ENCODE measurements at regions not wholly inside any gene's neighbourhood (a gene's known extent, or its start where the extent isn't known, plus 50 kb on each side); places are given as distances from the start of the nearest gene placed in this dataset.

GRCh38 chr2:7954234-7954633, 727.6 kb upstream of the ID2 start:
- ChIA-PET POLR2A (no interaction called here), CTCF (no interaction called here)
- H3K4me3 ChIP-seq (ENCODE audit: low read depth, low read length), result no peak overlapping the region
- no peaks in the 10 kb centered on the region for H3K9me3 ChIP-seq (ENCODE audit: control insufficient read depth, insufficient read depth, low read depth, low read length)
- no peak overlapping the region for H3K27ac ChIP-seq (ENCODE audit: extremely low read depth, low read depth, low read length)
- no peak for TF ChIP-seq KLF8 (tag by site-specific recombination; IDR thresholded peaks at IDR 0.05)
- no peak for TF ChIP-seq ZSCAN16 (tag by site-specific recombination; IDR thresholded peaks at IDR 0.05)
- no peak for TF ChIP-seq SP3 (tag by site-specific recombination; IDR thresholded peaks at IDR 0.05)
- no peak for TF ChIP-seq ZNF423 (tag by site-specific recombination; IDR thresholded peaks at IDR 0.05)
- TF ChIP-seq ZNF37A (tag by site-specific recombination; IDR thresholded peaks at IDR 0.05), result no peak
- no peak for TF ChIP-seq ZBTB49 (tag by site-specific recombination; IDR thresholded peaks at IDR 0.05; ENCODE audit: low read depth)
- TF ChIP-seq, protein P1, sequence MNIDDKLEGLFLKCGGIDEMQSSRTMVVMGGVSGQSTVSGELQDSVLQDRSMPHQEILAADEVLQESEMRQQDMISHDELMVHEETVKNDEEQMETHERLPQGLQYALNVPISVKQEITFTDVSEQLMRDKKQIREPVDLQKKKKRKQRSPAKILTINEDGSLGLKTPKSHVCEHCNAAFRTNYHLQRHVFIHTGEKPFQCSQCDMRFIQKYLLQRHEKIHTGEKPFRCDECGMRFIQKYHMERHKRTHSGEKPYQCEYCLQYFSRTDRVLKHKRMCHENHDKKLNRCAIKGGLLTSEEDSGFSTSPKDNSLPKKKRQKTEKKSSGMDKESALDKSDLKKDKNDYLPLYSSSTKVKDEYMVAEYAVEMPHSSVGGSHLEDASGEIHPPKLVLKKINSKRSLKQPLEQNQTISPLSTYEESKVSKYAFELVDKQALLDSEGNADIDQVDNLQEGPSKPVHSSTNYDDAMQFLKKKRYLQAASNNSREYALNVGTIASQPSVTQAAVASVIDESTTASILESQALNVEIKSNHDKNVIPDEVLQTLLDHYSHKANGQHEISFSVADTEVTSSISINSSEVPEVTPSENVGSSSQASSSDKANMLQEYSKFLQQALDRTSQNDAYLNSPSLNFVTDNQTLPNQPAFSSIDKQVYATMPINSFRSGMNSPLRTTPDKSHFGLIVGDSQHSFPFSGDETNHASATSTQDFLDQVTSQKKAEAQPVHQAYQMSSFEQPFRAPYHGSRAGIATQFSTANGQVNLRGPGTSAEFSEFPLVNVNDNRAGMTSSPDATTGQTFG (tag by site-specific recombination; IDR thresholded peaks at IDR 0.05; ENCODE audit: borderline replicate concordance), result no peak
- no peak for TF ChIP-seq GLI4 (tag by site-specific recombination; IDR thresholded peaks at IDR 0.05)
- no peak for TF ChIP-seq SP2 (tag by site-specific recombination; IDR thresholded peaks at IDR 0.05)
- no peak for TF ChIP-seq TCF7L2 (IDR thresholded peaks at IDR 0.05; ENCODE audit: borderline replicate concordance, low read depth, low read length)
- TF ChIP-seq, protein P2, sequence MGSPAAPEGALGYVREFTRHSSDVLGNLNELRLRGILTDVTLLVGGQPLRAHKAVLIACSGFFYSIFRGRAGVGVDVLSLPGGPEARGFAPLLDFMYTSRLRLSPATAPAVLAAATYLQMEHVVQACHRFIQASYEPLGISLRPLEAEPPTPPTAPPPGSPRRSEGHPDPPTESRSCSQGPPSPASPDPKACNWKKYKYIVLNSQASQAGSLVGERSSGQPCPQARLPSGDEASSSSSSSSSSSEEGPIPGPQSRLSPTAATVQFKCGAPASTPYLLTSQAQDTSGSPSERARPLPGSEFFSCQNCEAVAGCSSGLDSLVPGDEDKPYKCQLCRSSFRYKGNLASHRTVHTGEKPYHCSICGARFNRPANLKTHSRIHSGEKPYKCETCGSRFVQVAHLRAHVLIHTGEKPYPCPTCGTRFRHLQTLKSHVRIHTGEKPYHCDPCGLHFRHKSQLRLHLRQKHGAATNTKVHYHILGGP (tag by site-specific recombination; IDR thresholded peaks at IDR 0.05), result no peak
- no peak for TF ChIP-seq ZNF404 (tag by site-specific recombination; IDR thresholded peaks at IDR 0.05)
- H3K36me3 ChIP-seq (ENCODE audit: control insufficient read depth in 2 of 2, insufficient read depth in 1 of 2, low read length in 2 of 2), result no peaks in the 10 kb centered on the region
- no peaks in the 10 kb centered on the region for H3K4me1 ChIP-seq (ENCODE audit: control insufficient read depth, insufficient read depth, low read length)

DNA sequence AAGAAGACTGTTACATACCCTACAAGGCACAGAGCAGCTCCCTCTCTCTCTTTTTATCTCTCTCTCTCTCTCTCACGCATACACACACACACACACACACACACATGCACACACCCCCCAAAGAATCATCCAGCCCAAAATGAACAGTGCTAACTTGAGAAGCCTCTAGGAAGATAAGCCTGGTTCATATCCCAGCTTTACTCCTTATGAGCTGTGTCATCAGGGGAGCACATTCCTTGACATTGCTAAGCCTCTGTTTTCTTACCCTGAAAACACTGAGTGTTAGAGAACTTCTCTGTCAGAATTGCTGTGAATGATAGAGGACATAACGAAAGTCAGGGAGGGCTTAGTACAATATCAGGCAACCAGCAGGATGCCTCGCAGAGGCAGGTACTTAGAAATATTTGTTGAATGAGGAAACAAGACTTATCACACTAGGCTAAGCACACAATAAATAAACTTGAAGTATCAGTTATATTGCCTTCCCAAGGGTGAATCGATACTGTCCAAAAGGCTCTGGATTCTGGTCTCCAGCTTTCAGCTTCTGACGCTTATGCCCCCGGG, 725.6 kb upstream of the ID2 start:
- TF ChIP-seq KLF8 (tag by site-specific recombination; IDR thresholded peaks at IDR 0.05), result no peak
- no peak for TF ChIP-seq ZBTB1 (tag by site-specific recombination; IDR thresholded peaks at IDR 0.05)
- TF ChIP-seq ZNF626 (tag by site-specific recombination; IDR thresholded peaks at IDR 0.05), result no peak
- no peak for TF ChIP-seq ZNF785 (tag by site-specific recombination; IDR thresholded peaks at IDR 0.05)
- no peak for TF ChIP-seq KLF1 (tag by site-specific recombination; IDR thresholded peaks at IDR 0.05)
- no peak for TF ChIP-seq KLF10 (tag by site-specific recombination; IDR thresholded peaks at IDR 0.05)
- no peak for TF ChIP-seq SP7 (tag by site-specific recombination; IDR thresholded peaks at IDR 0.05)
- no peak for TF ChIP-seq ZNF169 (tag by site-specific recombination; IDR thresholded peaks at IDR 0.05)
- no peak for TF ChIP-seq KLF7 (tag by site-specific recombination; IDR thresholded peaks at IDR 0.05; ENCODE audit: borderline replicate concordance)
- no peak for TF ChIP-seq ZNF521 (tag by site-specific recombination; IDR thresholded peaks at IDR 0.05)
- no peak for TF ChIP-seq ZNF585B (tag by site-specific recombination; IDR thresholded peaks at IDR 0.05)
- TF ChIP-seq ZNF473 (tag by site-specific recombination; IDR thresholded peaks at IDR 0.05), result no peak
- no peak for TF ChIP-seq ZNF777 (tag by site-specific recombination; IDR thresholded peaks at IDR 0.05; ENCODE audit: borderline replicate concordance)
- H3K36me3 ChIP-seq (ENCODE audit: control insufficient read depth in 2 of 2, insufficient read depth in 1 of 2, low read length in 2 of 2), result no peaks in the 10 kb centered on the region
- POLR2A ChIA-PET, result no interaction called here
- H3K27ac ChIP-seq (ENCODE audit: extremely low read depth, low read depth, low read length), result no peak overlapping the region
- H3K4me1 ChIP-seq (ENCODE audit: control insufficient read depth, insufficient read depth, low read length), result no peaks in the 10 kb centered on the region
- CTCF ChIA-PET, result no interaction called here
- H3K9me3 ChIP-seq (ENCODE audit: control insufficient read depth, insufficient read depth, low read depth, low read length), result no peaks in the 10 kb centered on the region
- H3K4me3 ChIP-seq (ENCODE audit: low read depth, low read length), result no peak overlapping the region
